GM19455 (cell line): ENCODE measurements at regions not wholly inside any gene's neighbourhood (a gene's known extent, or its start where the extent isn't known, plus 50 kb on each side); places are given as distances from the start of the nearest gene placed in this dataset.

ENCODE experiments used
- ATAC-seq: cut with Tn5 transposase; IDR thresholded peaks from one replicate; pipeline ENCODE4 v1.9.1; 2021; ENCODE audit not compliant: unreplicated experiment

DNA sequence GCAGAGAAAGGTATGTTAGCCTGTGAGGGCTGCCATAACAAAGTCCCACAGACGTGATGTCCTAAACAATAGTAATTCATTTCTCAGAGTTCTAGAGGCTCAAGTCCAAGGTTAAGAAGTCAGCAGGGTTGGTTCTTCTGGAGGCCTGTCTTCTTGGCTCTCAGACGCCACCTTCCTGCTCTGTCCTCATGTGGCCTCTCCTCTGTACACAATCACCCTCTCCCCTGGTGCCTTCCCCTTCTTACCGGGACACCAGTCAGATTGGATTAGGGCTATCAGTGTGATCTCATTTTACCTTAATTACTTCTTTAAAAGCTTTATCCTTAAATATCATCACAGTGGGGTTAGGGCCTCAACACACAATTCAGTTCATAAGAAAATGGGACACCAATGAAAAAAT, 860.5 kb downstream of the RNF144A start:
- no peak for ATAC-seq

DNA sequence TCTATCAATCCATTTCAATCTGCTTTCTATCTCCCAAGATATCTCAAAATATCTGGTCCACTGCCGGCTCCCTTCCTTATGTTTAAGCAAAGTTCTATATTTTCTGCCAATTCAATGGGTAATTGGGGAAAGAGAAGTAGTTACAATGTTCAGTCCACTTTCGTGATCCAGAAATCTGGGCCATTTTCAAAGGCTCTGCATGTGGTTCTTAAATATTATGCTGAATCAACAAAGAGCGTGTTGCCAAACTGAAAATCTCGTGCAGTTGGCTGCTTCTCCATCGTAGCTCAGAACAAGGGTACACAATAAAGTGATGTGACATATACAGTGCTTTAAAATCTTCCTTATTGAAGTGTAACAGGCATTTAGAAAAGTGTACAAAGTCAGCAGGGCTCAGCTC, 863.1 kb downstream of the RNF144A start:
- no peak for ATAC-seq

DNA sequence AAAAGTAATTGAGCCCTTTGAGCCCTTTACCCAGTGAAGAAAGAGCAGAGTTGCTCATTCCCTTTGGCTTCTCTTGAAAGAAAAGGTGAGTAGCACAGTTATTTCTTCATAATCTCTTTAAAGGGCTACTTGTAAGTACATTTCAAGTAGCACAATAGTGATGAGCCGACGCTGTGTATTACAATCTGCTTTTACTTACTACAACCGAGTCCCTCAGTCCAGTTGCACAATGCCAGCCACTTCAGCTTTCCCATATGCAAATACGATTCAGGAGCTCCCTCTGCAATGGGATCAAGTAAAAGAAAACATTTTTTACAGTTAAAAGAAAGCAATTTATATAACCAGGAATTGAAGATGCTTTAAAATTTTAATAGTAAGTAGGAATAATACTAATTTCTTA, 868.5 kb downstream of the RNF144A start:
- no peak for ATAC-seq

DNA sequence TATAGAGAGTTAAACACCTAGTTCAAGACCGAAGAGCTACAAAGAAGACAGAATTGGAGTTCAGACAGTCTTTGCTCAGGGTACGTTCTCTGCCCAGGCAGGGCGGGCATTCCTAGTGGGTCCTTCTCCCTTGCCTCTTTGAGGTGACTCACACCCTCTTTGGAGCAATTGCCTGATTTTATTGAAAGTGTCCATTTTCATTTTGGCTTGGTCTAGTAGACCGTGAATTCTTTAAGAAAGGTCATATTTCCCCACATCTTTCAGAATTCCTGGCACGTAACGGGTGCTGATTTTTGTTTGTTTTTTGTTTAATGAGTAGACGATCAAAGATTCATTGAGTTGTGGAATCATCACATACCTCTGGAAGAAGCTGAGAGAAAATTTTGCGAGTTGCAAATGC, 871.5 kb downstream of the RNF144A start:
- no peak for ATAC-seq

DNA sequence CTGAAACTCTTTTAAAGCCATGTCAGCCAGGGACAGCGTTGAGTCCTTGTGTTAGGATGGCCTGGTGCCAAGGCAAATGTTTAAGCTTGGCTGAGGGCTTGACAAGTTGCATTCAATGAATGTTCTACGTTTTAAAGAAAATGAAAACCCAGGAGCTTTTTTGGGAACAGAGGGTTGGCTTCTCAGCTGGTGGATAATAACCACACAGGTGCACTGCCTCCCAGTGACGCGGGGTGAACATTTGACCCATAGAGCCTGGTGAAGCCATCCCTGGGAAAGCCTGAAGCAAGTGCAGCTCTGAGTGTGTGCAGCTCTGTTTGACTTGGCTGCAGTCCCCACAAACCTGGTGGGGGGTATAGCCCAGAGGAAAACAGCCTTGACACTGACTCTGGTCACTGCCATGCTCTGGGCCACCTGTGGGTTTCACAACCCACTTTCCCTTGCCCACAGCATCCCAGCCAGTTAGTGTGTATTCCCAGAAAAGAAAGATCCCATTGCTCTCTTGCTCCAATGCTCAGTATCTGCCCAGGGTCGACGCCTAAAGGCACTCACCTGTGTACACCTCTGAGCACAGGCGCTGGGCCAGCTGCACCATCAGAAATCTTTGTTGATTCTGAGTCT, 874.9 kb downstream of the RNF144A start:
- ATAC-seq, result no peak

DNA sequence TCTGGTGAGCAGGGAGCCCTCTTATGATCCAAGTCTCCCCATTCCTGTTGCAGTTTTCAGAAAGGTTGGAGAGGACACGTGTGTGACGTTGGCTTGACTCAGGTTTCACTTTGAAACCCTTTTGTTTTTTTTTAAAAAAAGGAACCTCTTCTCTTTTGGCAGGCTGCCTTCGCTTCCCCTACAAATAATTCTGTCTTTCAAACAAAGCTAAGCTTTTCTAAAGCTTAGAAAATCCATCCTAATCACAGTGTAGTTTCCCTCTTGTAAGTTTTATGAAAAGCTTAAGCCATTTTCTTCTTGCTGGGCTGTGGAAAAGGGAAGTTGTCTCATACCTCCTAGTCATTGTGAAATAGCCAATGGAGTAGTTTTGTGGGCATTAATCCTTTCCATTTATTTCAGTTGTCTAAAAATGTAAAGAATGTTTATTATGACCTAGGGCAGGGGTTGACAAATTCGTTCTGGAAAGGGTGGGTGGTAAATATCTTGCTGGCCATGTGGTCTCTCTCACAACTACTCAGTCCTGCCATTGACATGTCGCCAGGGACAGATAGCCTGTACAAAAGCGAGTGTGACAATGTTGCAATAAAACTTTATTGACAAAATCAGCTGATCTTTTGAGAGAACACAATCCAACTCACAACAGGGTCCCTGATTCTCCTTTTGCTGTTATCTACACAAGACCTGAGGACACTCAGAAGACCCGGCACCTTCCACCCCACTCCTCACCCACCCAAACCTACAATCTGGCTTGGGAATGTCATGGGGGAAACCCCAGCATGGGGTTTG, 878.8 kb downstream of the RNF144A start:
- ATAC-seq, result no peak

DNA sequence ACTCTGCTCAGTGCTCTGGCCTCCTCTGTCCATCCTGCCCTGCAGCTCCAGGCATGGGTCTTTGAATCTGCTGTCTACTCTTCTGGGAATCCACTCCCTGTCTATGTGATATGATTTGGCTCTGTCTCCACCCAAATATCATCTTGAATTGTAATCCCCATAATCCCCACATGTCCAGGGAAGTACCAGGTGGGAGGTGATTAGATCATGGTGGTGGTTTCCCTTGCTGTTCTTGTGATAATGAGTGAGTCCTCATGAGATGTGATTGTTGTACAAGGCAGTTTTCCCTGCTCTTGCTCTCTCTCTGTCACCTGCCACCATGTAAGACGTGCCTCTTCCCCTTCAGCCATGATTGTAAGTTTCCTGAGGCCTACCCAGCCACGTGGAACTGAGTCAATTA, 881.8 kb upstream of the ID2 start:
- no peak for ATAC-seq

DNA sequence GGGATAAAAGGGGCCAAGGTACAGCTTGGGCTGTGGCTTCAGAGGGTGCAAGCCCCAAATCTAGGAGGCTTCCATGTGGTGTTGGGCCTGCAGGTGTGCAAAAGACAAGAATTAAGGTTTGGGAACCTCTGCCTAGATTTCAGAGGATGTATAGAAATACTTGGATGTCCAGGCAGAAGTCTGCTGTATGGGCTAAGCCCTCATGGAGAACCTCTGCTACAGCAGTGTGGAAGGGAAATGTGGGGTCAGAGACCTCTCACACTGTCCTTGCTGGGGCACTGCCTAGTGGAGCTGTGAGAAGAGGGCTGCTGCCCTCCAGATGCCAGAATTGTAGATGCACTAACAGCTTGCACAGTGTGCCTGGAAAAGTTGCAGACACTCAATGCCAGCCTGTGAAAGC, 880.6 kb upstream of the ID2 start:
- no peak for ATAC-seq

DNA sequence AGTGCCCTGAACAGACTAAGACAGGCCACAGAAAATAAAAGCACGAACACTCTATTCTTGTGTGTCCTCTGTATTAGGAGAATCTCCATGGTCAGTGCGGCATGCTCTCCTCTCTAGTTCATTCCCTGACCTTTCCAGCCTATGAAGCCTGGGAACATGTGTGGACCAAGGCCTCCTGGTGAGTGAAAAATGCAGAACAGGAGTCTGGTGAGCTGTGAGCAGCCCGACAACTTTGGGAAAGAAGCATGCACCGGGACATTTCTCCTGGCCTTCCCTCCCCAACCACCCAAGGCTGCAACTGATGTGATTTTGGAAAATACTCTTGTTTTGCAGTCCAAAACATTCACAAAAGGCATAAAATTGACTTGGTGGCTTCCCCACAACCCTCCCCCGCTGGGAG, 878.3 kb upstream of the ID2 start:
- no peak for ATAC-seq

DNA sequence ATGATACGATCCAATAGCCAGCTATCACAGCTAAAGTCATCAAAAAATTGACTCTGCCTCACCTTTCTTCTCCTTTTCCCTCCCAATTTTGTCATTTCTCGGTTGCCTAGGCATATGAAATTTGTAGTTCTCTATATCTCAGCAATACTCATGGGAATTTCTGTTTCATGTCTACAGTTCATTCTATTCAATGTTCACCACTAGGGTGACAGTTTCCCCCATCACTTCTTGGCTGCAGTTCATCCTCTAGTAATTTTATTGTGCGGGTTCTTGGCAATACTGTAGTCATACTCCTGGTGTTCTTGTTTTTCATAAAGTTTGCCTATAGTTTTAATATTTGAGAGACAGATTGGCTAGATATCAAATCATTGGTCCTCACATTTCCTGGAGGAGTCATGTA, 872.2 kb upstream of the ID2 start:
- no peak for ATAC-seq

DNA sequence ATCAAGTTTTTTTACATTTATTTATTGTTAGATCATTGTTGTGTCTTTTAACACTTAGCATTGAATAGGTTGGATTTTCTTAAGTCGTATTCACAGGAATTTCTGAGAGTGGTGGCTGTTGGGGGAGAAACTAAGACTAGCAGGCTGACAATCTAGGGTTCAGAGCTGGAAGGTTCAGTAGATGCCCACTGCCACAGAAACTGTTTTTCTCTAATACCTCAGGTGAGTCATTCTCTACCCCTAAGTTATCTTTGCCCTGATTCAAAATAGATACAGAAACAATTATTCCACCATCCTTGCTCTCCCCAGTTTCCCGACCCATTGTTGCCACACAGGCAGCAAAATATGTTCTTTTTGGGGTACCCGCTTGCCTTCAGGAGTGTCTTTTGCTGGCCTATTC, 870.8 kb upstream of the ID2 start:
- no peak for ATAC-seq

DNA sequence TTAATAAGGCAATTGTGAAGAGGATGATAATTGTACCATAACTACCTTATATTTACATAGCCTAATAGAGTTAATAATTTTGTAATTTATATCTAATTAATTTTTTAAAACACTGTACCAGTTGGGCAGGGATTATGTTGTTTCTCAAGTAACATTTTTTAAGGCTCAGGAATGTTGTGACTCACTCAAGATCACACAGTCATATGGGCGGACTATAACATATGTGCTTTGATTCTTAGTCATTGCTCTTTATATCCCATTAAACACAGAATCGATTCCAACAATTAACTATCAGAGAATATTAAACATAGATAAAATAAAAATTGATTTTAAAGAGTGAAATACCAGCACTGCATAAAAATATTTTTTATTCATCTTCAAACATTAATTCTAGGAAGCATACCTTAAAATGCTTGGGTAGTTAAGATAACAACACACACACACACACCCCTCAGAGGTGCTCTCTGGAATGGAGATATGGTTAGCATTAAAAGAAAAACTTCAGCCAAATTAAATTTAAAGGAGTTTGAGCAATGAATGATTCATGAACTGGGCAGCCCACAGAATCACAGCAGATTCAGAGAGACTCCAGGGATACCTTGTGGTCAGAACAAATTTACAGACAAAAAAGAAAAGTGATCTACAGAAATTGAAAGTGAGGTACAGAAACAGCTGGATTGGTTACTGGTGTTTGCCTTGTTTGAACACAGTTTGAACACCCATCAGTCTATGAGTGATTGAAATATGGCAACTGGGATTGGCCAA, 869.4 kb upstream of the ID2 start:
- ATAC-seq, result no peak

DNA sequence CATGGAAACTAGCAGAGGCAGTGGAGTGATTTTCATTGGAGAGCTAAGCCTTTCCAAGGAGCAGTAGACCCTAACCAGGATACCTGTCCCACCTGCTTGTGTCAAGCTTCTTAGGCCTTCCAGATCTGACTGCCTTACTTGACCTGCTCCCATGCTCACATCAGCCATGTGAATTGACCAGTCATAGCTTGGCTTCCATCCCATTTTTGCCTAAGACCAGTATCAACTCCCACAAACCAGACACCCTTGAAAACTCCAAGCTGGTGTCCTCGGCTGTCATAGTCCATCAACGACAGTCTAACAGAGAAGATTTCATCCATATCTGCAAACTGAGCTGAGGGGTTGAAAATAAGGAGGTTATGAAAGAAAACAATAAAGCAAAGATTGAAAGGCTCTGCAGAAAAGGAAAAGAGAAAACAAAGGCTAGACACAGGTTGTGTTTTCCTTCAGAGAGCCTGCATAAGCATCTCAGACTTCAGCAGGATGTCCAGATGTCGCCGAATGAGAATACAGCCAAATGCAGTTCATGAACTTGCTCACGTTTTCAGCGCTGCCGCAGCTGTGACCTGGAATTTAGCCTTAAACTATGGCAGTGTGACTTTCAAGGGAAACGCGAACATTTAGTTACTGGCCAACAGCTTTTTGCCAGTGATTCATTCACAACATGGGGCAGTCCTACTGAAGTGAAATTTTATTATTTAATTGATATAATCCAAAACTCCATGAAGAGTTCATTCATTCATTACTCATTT, 868.1 kb upstream of the ID2 start:
- no peak for ATAC-seq

DNA sequence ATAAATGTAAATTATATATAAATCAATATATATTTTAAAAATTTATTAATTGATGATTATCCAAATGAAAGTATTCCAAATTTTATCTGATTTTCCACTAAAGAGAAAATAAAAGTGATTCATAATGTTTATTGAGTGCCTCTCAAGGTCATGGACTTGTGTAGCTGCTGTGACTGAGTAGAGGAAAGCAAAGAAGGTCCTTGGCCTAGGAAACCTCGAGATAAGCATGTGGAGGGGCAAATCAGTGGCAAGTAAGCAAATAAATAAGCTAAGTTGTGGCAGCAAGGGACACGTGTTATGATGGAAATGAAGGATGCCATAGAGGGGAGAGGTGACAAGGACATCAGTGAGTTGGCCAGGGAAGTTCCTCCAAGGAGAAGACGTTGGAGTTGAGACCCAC, 866.1 kb upstream of the ID2 start:
- no peak for ATAC-seq

DNA sequence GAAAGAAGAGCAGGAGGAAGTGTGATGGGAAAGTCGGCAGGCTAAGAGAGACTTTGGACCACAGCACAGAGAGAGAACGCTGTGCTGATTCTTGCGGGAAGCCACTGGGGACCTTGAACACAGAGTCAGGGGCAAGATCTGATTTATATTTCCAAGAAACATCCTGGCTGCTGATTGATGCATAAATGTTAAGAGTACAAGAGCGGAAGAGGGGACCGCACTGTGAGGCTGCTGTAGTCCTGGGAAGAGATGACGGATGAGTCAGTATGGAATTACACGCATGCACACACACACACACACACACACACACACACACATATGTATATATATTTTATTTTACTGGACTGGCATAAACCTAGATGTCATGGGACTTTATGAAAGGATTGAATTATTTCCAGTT, 865.6 kb upstream of the ID2 start:
- no peak for ATAC-seq

DNA sequence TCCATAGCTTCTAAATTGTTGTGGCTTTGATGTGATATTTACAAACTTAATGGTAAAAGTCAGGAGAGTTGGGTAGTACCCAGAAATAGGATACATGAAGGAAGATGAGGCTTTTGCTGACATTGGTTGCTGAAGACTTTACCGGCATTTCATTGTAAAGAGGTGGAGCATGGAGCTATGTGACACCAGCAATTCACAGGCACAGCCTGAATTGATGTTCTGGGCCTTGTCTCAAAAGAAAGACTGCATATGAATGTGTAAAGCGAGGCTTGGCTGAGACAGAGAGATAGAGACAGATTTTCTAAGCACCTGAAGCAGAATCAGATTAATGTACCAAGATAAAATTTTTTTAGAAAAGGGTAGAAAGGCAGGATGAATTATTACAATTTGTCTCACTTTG, 864.9 kb upstream of the ID2 start:
- no peak for ATAC-seq

DNA sequence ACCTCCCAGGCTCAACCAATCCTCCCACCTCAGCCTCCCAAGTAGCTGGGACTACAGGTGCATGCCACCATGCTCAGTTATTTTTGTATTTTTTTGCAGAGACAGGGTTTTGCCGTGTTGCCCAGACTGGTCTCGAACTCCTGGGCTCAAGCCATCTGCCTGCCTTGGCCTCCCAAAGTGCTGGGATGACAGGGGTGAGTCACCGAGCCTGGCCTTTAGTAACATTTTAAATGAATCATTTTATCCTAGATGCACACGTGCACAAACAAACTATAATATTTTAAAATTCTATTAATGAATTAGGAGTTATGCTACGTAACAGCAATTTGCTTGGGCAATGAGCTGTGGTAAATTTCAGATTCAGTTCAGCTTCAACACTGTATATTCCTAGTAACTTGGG, 862.5 kb upstream of the ID2 start:
- ATAC-seq, result no peak

DNA sequence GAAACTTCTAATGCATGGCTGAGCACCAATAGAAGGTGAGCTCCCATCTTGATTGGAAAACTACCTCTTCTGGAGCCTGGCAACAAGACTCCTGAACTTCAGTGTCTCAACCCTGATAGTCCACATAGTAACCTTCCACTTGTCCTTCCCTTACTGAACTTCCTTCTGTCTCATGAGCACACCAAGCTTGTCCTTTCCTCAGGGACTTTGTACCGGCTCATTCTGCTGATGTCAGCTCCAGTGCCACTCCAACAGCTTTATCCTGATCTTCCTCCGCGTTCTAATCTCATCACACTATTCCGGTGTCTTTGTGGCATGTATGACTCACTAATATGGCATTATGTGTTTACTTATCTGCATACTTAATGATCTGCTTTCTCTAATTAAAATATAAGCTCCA, 862.0 kb upstream of the ID2 start:
- no peak for ATAC-seq

DNA sequence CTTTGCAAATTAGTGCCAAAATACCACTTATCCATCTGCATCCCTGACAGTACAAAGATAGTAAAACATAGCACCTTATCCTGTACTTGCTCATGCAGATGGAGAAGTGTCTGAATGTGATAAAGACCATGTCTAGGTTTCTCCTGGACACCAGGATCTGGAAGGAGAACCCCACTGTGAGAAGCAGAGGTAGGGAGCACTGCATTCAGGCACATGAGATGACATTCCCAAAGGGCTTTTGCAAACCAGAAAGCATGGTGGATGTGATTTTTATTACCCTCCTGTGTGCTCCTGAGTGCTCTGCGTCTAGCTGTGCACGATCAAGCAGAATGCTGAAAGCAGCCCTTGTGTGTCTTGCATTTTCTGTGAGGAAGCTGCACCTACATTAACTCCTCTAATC, 857.6 kb upstream of the ID2 start:
- ATAC-seq, result no peak

DNA sequence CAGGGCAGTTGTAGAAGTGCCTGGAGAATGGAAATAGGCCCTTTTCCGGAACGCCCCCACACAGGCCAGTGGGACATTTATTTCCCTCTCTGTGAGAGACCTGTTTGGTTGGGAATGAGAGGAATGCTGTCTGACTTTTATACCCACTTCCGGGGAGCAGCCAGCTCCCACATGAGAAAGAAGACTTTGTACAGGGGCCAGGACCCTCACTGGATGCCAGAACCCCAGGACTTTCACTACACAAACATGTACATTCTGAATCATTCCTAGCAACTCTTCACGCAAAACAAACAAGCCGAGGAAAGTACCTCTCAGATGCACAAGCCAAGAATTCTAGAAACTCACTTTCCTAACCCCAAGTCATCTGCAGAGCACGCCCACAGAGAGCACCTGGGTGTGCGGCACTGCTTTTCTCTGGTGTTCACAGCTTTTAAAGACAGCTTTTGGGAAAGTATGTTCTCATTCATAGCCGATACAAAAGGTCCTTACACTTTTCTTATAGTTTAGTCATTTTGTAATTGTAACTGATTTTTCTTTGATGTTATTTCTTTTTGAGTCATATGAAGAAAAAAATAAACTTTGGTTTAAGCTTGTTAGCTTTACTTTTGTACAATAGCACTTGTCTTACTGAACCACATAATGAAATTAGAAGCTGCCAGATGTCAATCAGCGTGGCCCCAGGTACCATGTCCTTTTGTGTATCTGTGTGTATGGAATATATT, 856.1 kb upstream of the ID2 start:
- ATAC-seq, result peak; percentile 92

DNA sequence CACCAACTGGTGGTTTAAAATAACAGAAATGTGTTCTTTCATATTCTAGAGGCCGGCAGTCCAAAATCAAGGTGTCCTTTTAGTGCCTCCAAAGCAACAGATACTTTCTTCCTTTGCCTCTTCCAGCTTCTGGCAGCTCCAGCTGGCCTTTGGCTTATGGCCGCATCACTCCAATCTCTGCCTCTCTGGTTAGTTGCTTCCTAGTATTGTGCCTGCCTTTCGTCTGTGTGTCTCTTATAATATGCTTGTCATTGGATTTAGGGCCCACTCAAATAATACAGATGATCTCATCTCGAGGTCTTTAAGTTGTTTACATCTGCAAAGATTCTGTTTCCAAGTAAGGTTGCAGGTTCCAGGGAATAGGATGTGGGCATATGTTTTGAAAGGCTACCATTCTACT, 855.2 kb upstream of the ID2 start:
- no peak for ATAC-seq
